H1 (cell line): ENCODE measurements at regions not wholly inside any gene's neighbourhood (a gene's known extent, or its start where the extent isn't known, plus 50 kb on each side); places are given as distances from the start of the nearest gene placed in this dataset.

ENCODE experiments used
- CTCF ChIA-PET: fragments of 300-600 bp; sonication (Branson Sonifier 250); formaldehyde crosslinking; loops from one replicate; lab custom pipeline; 2021; ENCODE audit not compliant: partially characterized antibody; lab: Charles Lee
- POLR2A ChIA-PET: fragments of 300-600 bp; sonication (Branson Sonifier 250); formaldehyde crosslinking; loops from one replicate; lab custom pipeline; 2021; ENCODE audit warnings: inconsistent platforms; ENCODE audit not compliant: partially characterized antibody; lab: Charles Lee
- DNase-seq, 2 experiments: peaks; one replicate each; pipeline versions ENCODE4 v3.0.0 to v3.0.0-alpha.2; 2010 to 2022; ENCODE audit warnings: low spot score in 2 of 2, low read depth in 1 of 2, mixed read lengths in 1 of 2
- FAIRE-seq: peaks from 2 replicates; lab custom pipeline; 2011; peaks lifted over from hg19 to GRCh38; lab: Jason Lieb, UNC
- H2AFZ ChIP-seq: 2 replicates; pipeline ENCODE4 v1.8.1; 2012; ENCODE audit warnings: low read length, inconsistent platforms
- H2AK5ac ChIP-seq: 2 replicates; pipeline ENCODE4 v1.6.1; 2013; ENCODE audit warnings: low read depth, low read length
- H2BK120ac ChIP-seq: replicated peaks from 2 replicates; pipeline ENCODE3; 2013; ENCODE audit warnings: low read depth, low read length, inconsistent platforms
- H2BK12ac ChIP-seq: 2 replicates; pipeline ENCODE4 v1.6.1; 2013; ENCODE audit warnings: low read depth, low read length
- H2BK15ac ChIP-seq: 2 replicates; pipeline ENCODE4 v1.6.1; 2013; ENCODE audit warnings: low read length
- H2BK20ac ChIP-seq: 2 replicates; pipeline ENCODE4 v1.6.1; 2013; ENCODE audit warnings: low read length
- H2BK5ac ChIP-seq: 2 replicates; pipeline ENCODE4 v1.6.1; 2013; ENCODE audit warnings: low read depth, low read length
- H3K14ac ChIP-seq: 2 replicates; pipeline ENCODE4 v1.6.1; 2013; ENCODE audit warnings: inconsistent platforms; ENCODE audit not compliant: insufficient read length
- H3K18ac ChIP-seq: 2 replicates; pipeline ENCODE4 v1.6.1; 2013; ENCODE audit warnings: low read length; ENCODE audit errors: extremely low read depth
- H3K23ac ChIP-seq: 2 replicates; pipeline ENCODE4 v1.6.1; 2013; ENCODE audit warnings: inconsistent platforms; ENCODE audit not compliant: insufficient read length
- H3K23me2 ChIP-seq: 2 replicates; pipeline ENCODE4 v1.6.1; 2013; ENCODE audit warnings: low read depth, low read length
- H3K27ac ChIP-seq: 2 replicates; pipeline ENCODE4 v1.6.1; 2011; ENCODE audit warnings: low read depth, low read length, inconsistent platforms
- H3K27me3 ChIP-seq, 4 experiments: replicated peaks in 1 of 4; 1 replicate in 1 of 4; 2 replicates in 3 of 4; pipeline versions ENCODE4 v1.6.1 to v1.8.1; 2011 to 2013; ENCODE audit warnings: low read length in 3 of 4, mild to moderate bottlenecking in 3 of 4, inconsistent platforms in 2 of 4, mixed read lengths in 2 of 4, moderate library complexity in 1 of 4; ENCODE audit not compliant: control insufficient read depth in 3 of 4, insufficient read depth in 3 of 4; ENCODE audit errors: extremely low read depth in 1 of 4
- H3K36me3 ChIP-seq, 4 experiments: 2 replicates each; pipeline versions ENCODE4 v1.6.1 to v1.8.1; 2011 to 2013; ENCODE audit warnings: mild to moderate bottlenecking in 4 of 4, low read length in 3 of 4, moderate library complexity in 2 of 4, control low read depth in 1 of 4, inconsistent platforms in 1 of 4; ENCODE audit not compliant: insufficient read depth in 4 of 4, control insufficient read depth in 2 of 4
- H3K4ac ChIP-seq: replicated peaks from 2 replicates; pipeline ENCODE3; 2013; ENCODE audit warnings: low read length, low read depth, mixed read lengths, inconsistent platforms; ENCODE audit not compliant: insufficient read length
- H3K4me1 ChIP-seq, 4 experiments: replicated peaks in 1 of 4; 1 replicate in 1 of 4; 2 replicates in 3 of 4; pipeline versions ENCODE4 v1.6.1 to v1.8.1; 2011 to 2013; ENCODE audit warnings: low read length in 3 of 4, inconsistent platforms in 2 of 4, mixed read lengths in 1 of 4; ENCODE audit not compliant: insufficient read depth in 4 of 4, control insufficient read depth in 3 of 4
- H3K4me2 ChIP-seq, 2 experiments: 2 replicates each; pipeline versions ENCODE4 v1.6.1 to v1.8.1; 2011 to 2013; ENCODE audit warnings: low read depth in 2 of 2, low read length in 2 of 2, control low read depth in 1 of 2, inconsistent platforms in 1 of 2, mild to moderate bottlenecking in 1 of 2; ENCODE audit not compliant: insufficient read depth in 1 of 2
- H3K4me3 ChIP-seq, 4 experiments: fragments of 200-600, 300-600 bp in 1 of 4; sonication (generic), shearing (Covaris generic), sonication (Bioruptor Twin) in 1 of 4; 2 replicates each; pipeline versions ENCODE4 v1.5.1 to v1.8.1; 2011 to 2016; ENCODE audit warnings: low read length in 4 of 4, low read depth in 3 of 4, control low read depth in 2 of 4, inconsistent platforms in 2 of 4, mild to moderate bottlenecking in 2 of 4, mixed read lengths in 1 of 4, moderate library complexity in 1 of 4; ENCODE audit not compliant: insufficient read depth in 2 of 4; ENCODE audit errors: extremely low read depth in 1 of 4
- H3K56ac ChIP-seq: replicated peaks from 2 replicates; pipeline ENCODE3; 2013; ENCODE audit warnings: low read depth, mild to moderate bottlenecking, mixed read lengths, low read length, inconsistent platforms; ENCODE audit not compliant: insufficient read length
- H3K79me1 ChIP-seq: 2 replicates; pipeline ENCODE4 v1.6.1; 2013; ENCODE audit warnings: low read depth, low read length, control low read depth
- H3K79me2 ChIP-seq, 2 experiments: 2 replicates each; pipeline versions ENCODE4 v1.6.1 to v1.8.1; 2012 to 2013; ENCODE audit warnings: low read length in 2 of 2, mild to moderate bottlenecking in 2 of 2, inconsistent platforms in 1 of 2; ENCODE audit not compliant: insufficient read depth in 2 of 2, control insufficient read depth in 1 of 2
- H3K9ac ChIP-seq, 4 experiments: replicated peaks in 1 of 4; 1 replicate in 1 of 4; 2 replicates in 3 of 4; pipeline versions ENCODE4 v1.6.1 to v1.8.1; 2011 to 2013; ENCODE audit warnings: low read depth in 3 of 4, low read length in 3 of 4, control low read depth in 2 of 4, mild to moderate bottlenecking in 2 of 4, moderate library complexity in 2 of 4, inconsistent platforms in 1 of 4; ENCODE audit errors: extremely low read depth in 1 of 4
- H3K9me3 ChIP-seq, 2 experiments: 2 replicates each; pipeline versions ENCODE4 v1.6.1 to v1.8.1; 2012 to 2013; ENCODE audit warnings: mild to moderate bottlenecking in 2 of 2, moderate library complexity in 2 of 2, control low read depth in 1 of 2, inconsistent platforms in 1 of 2, low read depth in 1 of 2, low read length in 1 of 2, mixed read lengths in 1 of 2; ENCODE audit not compliant: insufficient read depth in 2 of 2
- H4K20me1 ChIP-seq, 2 experiments: replicated peaks in 1 of 2; 2 replicates each; pipeline versions ENCODE3 to v1.8.1; 2011 to 2013; ENCODE audit warnings: inconsistent platforms in 2 of 2, low read length in 2 of 2, mild to moderate bottlenecking in 1 of 2; ENCODE audit not compliant: insufficient read depth in 2 of 2, control insufficient read depth in 1 of 2
- H4K5ac ChIP-seq: 2 replicates; pipeline ENCODE4 v1.6.1; 2013; ENCODE audit warnings: low read length, low read depth, mixed read lengths, inconsistent platforms; ENCODE audit not compliant: insufficient read length
- H4K8ac ChIP-seq: 2 replicates; pipeline ENCODE4 v1.8.0; 2013; ENCODE audit warnings: mild to moderate bottlenecking, moderate library complexity, low read length, inconsistent platforms; ENCODE audit not compliant: insufficient read depth; ENCODE audit errors: extremely low read depth
- H4K91ac ChIP-seq: replicated peaks from 2 replicates; pipeline ENCODE3; 2013; ENCODE audit warnings: low read length, mixed read lengths, inconsistent platforms; ENCODE audit not compliant: insufficient read length
- RAD21 ChIP-seq, 2 experiments: IDR thresholded peaks in 1 of 2; conservative IDR thresholded peaks in 1 of 2; 2 replicates each; pipeline ENCODE4 v1.6.1; 2011; ENCODE audit warnings: low read depth in 2 of 2, low read length in 2 of 2, improper control_type of control experiment in 1 of 2, inconsistent platforms in 1 of 2, mild to moderate bottlenecking in 1 of 2, moderate library complexity in 1 of 2
- SP1 ChIP-seq: IDR thresholded peaks from 2 replicates; pipeline ENCODE4 v1.6.1; 2011; ENCODE audit warnings: low read depth, low read length
- WGBS, 2 experiments: shearing (Covaris generic) in 1 of 2; methylation state at CpG; one replicate each; pipeline versions ENCODE4 v1.1.6 to v1.1.7; 2013 to 2015; ENCODE audit warnings: low lambda C conversion rate in 2 of 2, mixed read lengths in 2 of 2, inconsistent platforms in 1 of 2, low coverage in 1 of 2, missing lambda C conversion rate in 1 of 2; ENCODE audit not compliant: insufficient replicate concordance in 2 of 2, insufficient coverage in 1 of 2, insufficient read length in 1 of 2; ENCODE audit errors: extremely low coverage in 1 of 2, missing lambda C conversion rate in 1 of 2; 5-methylcytosine and 5-hydroxymethylcytosine counted together

DNA sequence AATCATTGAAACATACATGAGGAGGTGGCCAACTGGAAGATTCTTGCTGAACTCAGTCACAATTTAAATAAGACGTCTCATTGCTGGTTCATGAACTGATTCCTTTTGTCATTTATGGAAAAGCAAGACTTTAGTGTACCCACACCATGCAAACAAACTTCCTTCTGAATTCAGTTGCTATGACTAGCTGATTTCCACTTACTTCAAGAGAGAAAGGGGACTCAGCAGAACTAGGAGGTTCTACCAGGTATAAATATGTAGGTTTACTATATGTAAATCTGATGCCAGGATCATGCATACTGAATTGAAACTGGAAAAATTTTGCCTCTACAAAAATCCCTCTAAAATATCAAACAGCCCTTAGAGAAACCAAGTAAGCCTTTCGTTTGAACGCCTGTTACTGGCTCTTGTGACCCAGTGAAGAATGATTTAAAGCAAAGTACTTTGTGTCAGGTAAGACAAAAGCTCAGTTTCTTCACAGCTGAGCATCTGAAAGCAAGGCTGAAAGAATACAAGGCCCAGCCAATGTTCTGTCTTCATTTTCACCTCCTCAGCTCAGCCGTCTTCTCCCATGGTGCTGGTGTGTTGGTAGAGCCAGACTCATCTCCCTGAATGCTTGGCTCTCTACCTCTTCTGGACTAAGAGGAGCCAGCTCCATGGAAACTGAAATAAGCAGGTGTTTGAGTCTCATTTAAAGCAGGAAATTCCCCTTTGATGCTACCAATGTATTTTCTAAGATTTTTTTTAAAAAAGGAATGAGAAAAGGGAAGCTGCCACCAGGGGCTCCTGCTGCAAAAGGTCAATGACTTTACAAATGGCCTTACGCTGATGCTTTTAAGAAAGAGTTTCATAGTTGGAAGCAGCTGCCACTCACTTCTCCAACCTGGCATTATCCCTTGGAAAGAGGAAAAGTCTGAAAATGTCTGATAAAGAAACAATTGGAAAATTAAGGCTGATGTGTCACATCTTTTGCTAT, 301.6 kb downstream of the EFHB start:
- Histone ChIP-seq H2AFZ (peak overlapping the region; percentile 83; the same call in 1 of the 2 replicates), H3K56ac (no peak overlapping the region), H3K4me2 (no peak overlapping the region), H2BK12ac (no peak overlapping the region), H3K9ac (no peak overlapping the region), H3K79me2 (no peaks in the 10 kb centered on the region), H2BK15ac (no peak overlapping the region), H3K36me3 (no peaks in the 10 kb centered on the region), H4K5ac (peak overlapping the region; percentile 15), H3K4me3 (no peak overlapping the region), H2BK5ac (no peak overlapping the region), H3K4me1 (no peaks in the 10 kb centered on the region), H3K23me2 (no peaks in the 10 kb centered on the region), H3K23ac (no peak overlapping the region), H3K79me1 (no peaks in the 10 kb centered on the region), H2BK20ac (no peak overlapping the region), H3K18ac (no peak overlapping the region), H4K8ac (no peak overlapping the region), H3K14ac (no peak overlapping the region), H4K20me1 (no peaks in the 10 kb centered on the region), H3K27ac (no peak overlapping the region), H2BK120ac (no peak overlapping the region), H3K4ac (no peak overlapping the region), H2AK5ac (no peak overlapping the region), H4K91ac (no peak overlapping the region), H3K9me3 (no peaks in the 10 kb centered on the region), H3K27me3 (no peaks in the 10 kb centered on the region)
- CTCF ChIA-PET, result interaction anchor here (0.9 to 2.0 kb wide), 7 partner anchors 16 to 234 kb away, joined by 3 to 9 read pairs (median 3); no protein-coding TSS in a partner anchor
- DNase-seq, result no peak
- 0 out of 4 replicates have a peak, but pooled peaks of 1 of the 2 experiments have one; percentile 2 for TF ChIP-seq RAD21 (IDR thresholded peaks at IDR 0.05 in 1 of 2, conservative IDR thresholded peaks at IDR 0.05 in 1 of 2; ENCODE audit: low read depth in 2 of 2, low read length in 2 of 2)
- TF ChIP-seq SP1, result no peak
- WGBS, 2 experiments, result 82% methylated on average over 5 of the region's 5 CpGs; no CpG with 5 or more reads in 1 of the 2 experiments
- POLR2A ChIA-PET, result interaction anchor here (0.6 kb wide), 1 partner anchor 394 kb away, joined by 3 read pairs; no protein-coding TSS in a partner anchor
- FAIRE-seq, result no peak
